HG02885 (cell line): ENCODE measurements at regions not wholly inside any gene's neighbourhood (a gene's known extent, or its start where the extent isn't known, plus 50 kb on each side); places are given as distances from the start of the nearest gene placed in this dataset.

Experiments
- ATAC-seq: cut with Tn5 transposase; IDR thresholded peaks from one replicate; pipeline ENCODE4 v1.9.1; 2021; ENCODE audit warnings: mild to moderate bottlenecking; ENCODE audit not compliant: unreplicated experiment, poor library complexity

DNA sequence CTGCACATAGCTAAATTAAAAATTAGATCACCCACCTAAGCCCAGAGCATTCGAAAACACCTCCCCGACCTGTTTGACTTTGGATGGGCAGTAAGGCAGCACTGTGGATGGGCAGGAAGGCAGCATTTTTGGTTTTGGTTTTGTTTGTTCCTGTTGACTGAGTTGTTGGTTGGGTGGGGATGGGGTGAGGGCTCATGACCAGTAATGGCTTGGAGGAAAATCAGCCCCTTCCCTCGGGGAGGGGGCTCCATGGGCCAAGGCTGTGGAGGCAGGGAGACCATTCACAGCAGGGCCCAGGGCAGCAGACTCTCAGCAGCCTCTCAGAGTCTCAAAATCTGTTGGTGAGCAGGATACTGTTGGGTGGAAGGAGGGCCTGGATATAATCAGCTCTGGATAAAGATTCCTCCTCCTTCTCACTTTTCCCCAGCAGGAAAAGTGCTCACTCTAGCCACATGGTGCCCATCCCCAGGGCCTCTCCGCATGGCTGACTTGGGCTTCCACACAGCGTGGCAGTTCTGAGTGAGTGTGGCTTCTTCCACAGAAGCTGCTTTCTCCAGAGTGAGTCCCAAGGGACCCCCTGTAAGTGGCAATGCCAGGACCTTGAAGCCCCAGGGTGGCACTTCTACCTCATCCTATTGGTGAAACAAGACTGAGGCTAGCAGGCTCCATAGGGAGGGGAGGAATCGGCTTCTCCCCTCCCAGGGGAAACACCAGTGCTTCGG lies 1491.2 kb downstream of the BRD1 start:
- no peak for ATAC-seq

DNA sequence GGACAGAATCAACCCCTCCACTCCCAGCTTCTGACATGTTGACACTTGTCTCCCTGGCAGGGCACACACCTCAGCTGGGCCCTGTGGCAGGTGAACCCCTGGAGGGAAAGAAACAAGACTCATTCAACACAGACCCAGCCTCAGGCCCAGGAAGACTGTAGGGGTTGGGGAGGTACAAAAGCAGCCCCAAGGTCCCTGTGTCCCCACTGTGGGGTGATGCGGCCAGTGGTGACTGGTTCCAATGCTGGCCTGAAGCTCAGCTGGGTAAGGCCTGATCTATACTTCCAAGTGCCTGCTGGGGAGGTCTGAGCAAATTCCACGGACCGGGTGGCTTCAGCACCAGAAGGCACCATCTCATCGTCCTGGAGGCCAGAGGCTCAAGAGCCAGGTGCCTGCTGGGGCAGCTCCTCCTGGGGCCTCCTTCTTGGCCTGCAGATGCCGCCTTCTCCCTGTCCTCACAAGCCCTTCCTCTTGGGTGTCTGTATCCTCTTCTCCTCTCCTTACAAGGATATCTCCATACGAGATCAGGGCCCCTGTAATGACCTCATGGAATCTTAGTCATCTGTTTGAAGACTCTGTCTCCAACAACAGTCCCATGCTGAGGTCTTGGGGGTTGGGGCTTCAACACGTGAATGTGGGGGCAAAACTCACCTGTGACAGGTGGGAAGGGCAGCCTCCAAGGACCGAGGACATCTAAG lies 1492.1 kb downstream of the BRD1 start:
- ATAC-seq, result no peak

DNA sequence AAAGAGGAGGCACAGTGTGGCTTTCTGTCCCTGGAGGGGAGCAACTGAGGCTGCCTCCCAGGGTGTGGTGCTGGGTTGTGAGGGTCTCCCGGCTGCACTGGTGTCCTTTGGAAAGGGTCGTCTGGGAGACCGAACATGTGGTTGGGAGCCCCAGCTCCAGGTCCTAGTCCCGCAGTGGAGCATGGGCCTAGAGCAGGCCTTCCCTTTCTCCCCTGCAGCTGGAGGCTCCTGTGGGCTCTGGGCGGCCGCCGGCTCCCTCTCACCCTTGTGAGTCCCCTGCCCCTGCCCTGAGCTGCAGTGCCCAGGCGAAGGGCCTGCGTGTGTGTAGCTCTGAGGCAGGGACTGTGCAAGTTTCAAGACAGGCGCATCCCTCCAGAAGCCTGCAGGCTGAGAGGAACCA lies 1492.7 kb downstream of the BRD1 start:
- no peak for ATAC-seq

DNA sequence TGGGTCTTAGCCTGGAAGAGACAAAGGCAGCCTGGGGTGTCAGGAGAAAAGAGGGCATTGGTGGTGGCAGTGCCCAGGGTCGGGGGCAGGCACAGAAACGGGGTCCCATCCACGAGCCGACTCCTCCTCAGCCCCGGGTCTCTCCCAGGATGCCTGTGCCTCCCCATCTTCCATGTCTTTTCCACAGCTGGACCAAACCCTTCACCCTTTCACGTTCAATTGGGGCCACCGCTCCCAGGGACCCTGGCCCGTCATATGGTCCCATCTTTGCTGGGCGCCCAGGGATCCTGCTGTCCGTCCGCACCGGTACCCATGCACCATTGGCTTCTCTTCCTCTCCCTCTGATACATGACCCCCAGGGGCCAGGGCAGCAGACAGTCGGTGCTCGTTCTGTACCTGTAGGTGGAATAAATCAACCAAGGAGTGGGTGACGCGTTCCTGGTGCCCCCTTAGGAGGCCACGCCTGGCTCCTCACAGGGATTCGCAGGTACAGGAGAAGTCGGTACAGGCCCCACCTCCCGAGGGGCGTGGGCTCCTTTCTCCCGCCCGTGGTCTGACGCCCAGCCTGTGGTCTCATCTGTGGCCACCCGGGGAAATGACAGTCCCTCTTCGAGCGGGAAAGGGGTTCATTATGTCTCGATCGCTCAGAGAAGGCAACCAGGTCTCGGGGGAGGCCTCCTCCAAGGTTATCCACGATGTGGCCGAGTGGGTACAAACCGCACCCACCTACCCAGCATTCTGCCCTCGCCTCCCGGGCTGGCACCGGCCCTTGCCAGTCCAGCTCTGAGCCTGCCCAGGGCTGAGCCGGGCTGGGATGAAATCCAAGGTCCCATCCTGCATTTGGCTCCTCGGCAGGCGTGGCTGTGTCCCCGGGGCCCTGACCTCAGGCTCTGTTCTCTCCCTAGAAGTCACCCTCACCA lies 1493.6 kb downstream of the BRD1 start:
- no peak for ATAC-seq

DNA sequence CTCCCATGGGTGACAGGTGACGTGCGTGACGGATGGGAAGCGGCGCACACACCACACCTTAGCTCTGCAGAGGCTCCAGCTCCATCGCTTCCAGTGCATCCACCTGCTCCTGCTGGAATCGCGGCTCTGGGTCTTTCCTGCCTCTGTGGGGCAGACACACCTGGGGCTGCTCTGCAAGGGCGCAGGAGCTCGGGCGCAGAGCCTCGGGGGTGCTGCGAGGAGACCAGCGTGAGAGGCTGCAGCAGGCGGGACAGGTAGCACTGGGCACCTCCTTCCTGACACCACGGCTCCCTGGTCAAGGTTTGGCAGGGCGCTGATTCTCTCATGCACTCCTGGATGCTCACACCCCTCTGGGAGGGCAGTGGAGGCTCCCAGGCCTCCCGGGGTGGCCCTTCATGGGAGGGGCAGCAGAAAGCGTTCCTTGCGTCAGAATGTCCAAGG lies 1494.3 kb downstream of the BRD1 start:
- ATAC-seq, result no peak

DNA sequence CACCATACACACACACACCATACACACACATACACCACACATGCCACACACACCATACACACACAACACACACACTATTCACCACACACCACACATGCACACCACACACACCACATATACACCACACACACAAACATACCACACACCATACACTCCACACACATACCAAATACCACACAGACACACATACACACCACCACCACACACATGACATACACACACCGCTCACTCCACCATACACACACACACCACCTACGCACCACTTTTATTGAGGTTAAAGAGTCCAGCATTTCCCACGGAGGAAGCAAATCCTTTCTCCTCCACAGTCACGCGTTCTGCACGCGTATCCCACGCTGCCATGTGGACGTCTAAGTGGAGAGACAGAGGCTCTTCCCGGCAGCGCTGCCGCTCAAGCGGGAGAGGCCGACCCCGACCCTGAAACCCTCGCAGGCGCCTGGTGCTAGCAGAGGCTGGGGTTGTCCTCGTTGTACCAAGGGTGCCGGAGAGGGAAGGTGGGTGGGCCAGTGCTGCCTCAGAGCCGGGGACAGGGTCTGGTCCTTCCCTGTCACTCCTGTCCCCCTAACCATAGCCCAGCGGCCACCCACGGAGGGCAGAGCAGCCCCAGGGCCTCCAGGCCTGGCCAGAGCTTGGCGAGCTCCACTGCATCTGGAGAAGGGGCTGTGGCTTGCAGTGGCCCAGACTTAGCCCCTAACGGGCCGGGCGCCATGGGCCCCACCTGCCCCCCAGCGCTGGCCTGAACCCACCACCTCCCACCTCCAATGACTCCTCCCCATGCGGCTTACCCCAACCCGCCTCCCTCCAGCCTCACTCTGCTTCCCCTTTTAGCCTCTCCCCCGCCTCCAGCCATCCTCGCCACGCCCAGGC lies 1495.0 kb downstream of the BRD1 start:
- no peak for ATAC-seq

DNA sequence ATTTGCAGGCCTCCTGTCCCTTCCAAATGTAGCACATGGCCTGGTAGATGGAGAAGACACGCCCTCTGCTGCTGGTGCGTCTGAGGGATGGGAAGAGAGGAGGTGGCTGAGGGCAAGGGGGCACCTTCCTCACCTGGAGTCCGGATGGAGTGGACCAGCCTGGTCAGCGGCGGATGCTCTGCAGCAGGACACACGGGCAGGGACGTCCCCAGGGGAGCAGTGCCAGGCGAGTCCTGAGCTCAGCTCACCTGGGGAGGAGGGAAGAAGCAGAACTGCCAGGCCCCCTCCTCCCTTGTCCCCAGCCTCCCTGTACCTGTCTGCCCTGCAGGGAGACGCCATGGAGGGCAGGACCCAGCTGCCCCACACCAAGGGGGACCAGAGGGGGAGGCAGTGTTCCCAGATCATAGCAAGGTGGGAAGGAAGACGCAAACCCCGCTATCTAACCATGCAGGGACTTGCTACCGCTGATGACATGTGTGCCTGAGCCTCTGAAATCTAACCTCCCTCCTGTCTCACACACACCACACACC lies 1495.9 kb downstream of the BRD1 start:
- no peak for ATAC-seq

DNA sequence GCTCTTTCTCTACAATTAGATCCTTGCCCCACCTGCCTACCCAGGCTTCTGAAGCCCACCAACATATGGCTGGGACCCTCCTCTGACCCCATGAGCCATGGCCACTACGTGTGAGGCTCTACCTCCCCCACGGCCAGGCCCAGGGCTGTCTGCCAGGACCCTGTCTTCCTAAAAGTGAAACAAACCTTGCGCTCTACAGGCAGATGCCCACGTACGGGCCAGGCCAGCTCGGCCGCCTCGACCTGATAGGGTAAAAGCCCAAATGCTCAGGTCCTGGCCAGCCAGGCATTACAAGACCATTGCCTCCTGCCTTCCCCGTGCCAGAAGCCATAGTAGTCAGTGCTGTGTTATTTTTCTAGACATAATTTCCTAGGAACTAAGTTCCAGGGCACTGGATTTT lies 1496.4 kb downstream of the BRD1 start:
- no peak for ATAC-seq

DNA sequence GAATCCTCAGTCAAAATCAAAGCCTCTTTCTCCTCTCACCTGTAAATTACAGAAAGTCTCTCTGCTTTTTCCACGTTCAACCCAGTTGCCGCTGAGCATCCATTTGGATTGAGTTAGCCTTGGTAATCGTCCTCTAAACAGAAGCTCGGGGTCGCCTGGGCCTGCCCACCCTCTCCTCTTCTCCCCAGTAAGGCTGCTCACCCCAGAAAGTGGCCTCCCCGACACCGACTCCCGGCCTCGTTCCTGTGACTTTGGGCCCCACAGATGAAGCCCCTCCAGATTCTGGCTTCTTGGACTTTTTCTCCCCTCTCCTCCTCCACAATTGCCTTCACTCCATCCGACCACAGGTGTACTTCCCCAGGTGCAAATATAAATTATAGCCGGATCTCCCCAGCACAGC lies 1500.0 kb downstream of the BRD1 start:
- ATAC-seq, result no peak

DNA sequence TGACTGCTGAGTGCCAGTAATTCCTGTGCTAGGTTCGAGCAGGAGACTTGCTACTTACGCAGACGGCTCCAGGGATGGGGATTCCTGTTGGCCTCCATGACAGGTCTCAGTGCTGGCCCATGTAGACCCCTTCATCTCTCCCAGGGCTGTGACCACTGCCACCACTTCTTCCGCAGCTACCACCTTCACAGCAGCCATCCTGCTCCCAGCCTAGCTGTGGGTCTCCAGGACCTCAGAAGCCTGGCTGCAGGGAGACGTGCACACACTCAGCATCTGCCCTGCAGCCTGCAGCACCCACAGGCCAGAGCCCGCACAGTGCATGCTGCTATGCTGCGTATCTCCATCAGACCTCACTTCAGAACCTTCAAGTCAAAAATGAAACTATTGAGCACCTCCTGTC lies 1503.9 kb downstream of the BRD1 start:
- no peak for ATAC-seq

DNA sequence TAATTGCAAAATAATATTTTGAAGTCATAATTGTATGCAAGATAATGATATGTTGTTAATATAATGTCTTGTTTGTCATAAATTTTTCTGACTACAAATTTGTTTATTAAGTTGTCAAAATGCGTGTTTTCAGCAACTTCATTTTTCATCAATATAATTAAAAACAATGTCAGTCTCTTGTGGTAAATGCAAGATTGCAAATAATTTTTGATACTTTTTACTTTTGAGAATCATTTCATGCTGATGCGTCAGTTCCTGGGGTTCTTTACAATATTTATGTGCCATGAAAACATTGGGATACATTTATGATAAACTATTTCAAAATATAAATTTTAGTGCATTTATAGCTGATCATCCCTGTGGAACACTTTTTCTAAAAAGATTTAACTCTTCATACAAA lies 1504.8 kb downstream of the BRD1 start:
- ATAC-seq, result no peak

DNA sequence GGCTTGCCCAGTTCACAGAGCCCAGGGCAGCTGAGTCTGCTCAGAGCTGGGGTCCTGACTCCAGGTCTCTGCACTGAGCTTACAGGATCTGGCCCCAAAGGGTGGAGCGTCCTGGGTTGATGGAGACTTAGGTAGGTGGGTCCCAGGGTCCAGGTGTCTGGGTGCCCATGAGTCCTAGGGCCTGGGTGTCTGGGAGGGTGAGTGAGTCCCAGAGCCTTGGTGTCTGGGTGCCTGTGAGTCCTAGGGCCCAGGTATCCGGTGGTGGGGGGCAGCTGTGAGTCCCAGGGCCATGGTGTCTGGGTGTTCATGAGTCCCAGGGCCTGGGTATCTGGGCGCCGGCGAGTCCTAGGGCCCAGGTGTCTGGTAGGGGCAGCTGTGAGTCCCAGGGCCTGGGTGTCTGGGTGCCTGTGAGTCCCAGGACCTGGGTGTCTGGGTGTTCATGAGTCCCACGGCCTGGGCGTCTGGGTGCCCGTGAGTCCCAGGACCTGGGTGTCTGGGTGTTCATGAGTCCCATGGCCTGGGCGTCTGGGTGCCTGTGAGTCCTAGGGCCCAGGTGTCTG lies 1505.6 kb downstream of the BRD1 start:
- no peak for ATAC-seq

DNA sequence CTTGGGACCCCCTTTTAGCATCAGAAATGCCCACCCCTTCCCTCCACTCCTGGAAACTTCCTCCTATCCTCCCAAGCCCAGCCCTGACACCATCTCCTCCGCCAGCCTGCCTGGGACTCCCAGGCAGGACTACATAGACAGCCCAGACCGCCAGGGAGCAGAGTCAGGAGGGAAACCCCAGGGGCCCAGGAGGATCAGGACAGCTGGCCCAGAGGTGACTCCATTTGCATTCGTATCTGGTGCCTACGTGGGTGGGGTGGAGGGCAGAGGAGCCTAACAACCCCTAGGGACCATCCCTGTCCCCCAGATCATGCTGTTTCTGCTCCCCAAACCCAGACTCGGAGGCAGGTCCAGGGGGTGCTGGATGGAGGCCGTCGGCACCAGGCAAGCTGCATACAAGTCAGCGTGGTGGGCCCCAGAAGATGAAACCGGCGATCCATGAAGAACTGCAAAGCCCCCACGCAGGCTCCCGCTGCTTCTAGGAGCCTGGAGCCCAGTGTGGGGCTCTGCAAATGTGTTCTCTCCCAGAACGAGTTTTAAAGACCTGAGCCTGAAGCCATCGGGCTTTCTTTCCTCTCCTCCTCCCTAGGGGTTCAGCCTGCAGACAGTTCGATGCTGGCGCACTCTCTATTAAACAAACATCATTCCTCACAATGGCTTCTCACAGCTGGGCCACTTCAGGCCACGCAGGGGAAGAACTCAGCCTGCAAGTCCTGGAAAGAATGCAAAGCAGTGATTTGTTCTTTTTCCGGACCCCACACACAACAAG lies 1506.8 kb downstream of the BRD1 start:
- ATAC-seq, result no peak

DNA sequence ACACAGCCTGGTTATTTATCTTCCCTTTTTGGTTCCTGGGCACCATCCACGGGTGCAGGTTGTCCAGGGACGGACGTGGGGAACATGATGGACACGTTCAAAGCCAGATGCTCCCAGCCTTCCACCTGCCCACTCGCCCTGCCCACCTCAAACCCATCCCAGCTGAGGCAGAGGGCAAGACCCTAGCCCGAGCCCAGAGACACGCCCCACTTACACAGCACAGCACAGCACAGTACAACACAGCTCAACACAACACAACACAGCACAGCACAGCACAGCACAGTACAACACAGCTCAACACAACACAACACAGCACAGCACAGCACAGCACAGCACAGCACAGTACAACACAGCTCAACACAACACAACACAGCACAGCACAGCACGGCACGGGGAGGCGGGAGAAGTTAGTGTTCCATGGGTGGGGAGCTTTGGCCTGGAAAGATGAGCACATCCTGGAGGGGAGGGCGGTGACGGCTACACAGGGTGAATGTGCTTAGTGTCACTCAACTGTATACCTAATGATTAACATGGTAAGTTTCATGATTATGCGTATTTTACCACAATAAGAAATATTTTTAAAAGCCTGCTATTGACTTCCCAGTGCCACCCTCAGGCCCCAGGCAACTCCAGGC lies 1507.5 kb downstream of the BRD1 start:
- ATAC-seq, result no peak

DNA sequence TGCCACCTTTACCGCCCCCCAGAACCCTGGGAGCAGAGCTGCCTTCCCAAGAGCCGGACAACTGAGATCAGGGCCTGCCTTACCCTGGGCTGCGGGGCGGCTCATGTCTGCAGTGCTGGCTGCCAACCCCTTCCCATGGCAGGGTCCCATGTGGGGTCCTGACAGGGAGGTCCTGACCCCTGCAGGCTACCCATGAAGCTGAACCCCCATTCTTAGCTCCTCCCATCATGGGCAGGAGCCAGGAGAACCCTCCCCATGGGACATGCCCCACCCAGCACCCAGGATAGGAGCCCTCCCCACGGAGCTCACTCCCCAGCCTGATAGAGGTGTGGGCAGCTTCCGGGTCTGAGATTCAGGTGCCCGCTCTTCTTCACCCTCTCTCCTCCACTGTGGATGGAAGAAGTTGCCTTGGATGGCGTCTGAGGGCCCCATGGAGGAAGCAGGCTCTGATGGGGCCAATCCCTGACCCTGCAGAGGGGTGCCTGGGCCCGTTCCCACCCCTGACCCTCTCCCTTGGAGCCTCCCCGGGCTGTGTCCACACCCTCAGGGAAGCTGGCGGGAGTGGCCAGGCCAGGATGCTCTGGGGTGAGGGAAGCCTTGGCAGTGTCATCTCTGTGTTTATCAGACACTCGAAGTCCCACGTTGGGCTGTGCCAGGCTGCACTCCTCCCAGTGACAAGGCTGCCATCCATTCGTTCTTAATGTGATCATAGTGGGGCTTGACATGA lies 1508.2 kb downstream of the BRD1 start:
- no peak for ATAC-seq

DNA sequence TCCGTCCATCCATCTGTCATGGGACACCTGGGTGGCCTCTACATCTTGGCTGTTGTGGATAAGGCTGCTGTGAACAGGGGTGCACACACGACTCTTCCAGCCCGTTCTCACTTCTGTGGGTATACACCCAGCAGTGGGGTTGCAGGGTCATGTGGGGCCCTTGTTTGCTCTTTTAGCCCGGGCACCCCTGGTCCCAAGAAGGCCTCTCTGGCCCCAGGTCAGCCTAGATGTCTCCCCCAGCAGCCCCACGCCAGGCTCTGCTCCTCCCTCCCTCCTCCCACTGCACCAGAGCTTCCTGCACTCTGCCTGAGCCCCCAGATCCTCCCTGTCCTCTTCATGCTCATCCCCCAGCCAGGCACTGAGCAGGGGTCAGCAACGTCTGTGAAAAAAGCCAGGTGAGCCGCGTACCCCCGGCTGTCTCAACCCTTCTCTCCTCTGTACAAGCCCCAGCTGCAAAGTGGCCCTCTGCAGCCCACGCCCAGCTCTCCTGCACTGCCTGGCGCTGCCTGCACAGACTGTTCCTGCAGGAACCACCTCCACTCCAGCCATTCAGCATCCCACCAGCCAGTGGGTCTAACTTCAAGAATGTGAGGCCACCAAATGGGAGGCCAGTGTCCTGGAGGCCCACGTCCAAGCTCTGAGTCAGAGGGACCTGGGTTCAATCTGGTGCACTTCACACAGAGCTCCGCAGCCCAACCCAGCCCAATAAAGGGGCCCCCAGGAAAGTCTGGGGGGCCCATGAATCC lies 1508.9 kb downstream of the BRD1 start:
- no peak for ATAC-seq

DNA sequence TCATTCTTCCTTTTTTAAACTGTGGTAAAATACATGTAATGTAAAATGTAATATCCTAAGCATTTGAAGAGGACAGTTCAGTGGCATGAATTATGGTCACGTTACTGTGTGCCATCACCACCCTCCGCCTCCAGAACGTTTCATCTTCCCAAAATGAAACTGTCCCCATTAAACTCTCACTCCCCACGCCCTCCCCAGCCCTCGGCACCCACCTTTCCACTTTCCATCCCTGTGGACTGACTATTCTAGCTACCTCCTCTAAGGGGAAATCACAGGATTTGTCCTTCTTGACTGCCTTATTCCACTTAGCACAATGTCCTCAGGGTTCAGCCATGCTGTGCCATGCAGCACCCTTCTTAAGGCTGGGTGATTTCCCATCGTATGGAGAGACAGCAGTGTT lies 1509.5 kb downstream of the BRD1 start:
- ATAC-seq, result no peak
